Cardiac muscle cell (in vitro differentiated cells and primary cell): ENCODE measurements at regions not wholly inside any gene's neighbourhood (a gene's known extent, or its start where the extent isn't known, plus 50 kb on each side); places are given as distances from the start of the nearest gene placed in this dataset.
"Not testable (repeated sequence)": the region's sequence is repeated elsewhere in the genome, so short reads cannot be mapped to it uniquely, and the experiment has no call there.

ENCODE experiments used
- DNase-seq, 2 donors: peaks; one replicate each; pipeline versions ENCODE4 v3.0.0 to v3.0.0-alpha.2; 2010 to 2017; ENCODE audit warnings: low read depth in 1 of 2, low spot score in 1 of 2
- H3K27ac ChIP-seq: fragments of 200-600 bp; sonication (generic); 2 replicates; pipeline ENCODE4 v1.5.1; 2016
- H3K27me3 ChIP-seq: fragments of 200-600 bp; sonication (generic); 2 replicates; pipeline ENCODE4 v1.6.0; 2016; ENCODE audit warnings: control low read depth
- H3K36me3 ChIP-seq: fragments of 200-600 bp; sonication (generic); 2 replicates; pipeline ENCODE4 v1.5.1; 2016; ENCODE audit warnings: control low read depth
- H3K4me1 ChIP-seq: fragments of 200-600 bp; sonication (generic); 2 replicates; pipeline ENCODE4 v1.8.1; 2017; ENCODE audit warnings: low read depth, mild to moderate bottlenecking, mixed run types
- H3K4me3 ChIP-seq: fragments of 200-600 bp; sonication (generic); 2 replicates; pipeline ENCODE4 v1.5.1; 2016; ENCODE audit warnings: mild to moderate bottlenecking
- H3K9me3 ChIP-seq: fragments of 200-600 bp; sonication (generic); 2 replicates; pipeline ENCODE4 v1.5.1; 2017; ENCODE audit warnings: low read depth, mild to moderate bottlenecking, control low read depth
- TF ChIP-seq, protein P1 (sequence below): IDR thresholded peaks from 2 replicates; pipeline ENCODE4 v1.5.1; 2012; ENCODE audit warnings: low read depth, mild to moderate bottlenecking, low read length

DNA sequence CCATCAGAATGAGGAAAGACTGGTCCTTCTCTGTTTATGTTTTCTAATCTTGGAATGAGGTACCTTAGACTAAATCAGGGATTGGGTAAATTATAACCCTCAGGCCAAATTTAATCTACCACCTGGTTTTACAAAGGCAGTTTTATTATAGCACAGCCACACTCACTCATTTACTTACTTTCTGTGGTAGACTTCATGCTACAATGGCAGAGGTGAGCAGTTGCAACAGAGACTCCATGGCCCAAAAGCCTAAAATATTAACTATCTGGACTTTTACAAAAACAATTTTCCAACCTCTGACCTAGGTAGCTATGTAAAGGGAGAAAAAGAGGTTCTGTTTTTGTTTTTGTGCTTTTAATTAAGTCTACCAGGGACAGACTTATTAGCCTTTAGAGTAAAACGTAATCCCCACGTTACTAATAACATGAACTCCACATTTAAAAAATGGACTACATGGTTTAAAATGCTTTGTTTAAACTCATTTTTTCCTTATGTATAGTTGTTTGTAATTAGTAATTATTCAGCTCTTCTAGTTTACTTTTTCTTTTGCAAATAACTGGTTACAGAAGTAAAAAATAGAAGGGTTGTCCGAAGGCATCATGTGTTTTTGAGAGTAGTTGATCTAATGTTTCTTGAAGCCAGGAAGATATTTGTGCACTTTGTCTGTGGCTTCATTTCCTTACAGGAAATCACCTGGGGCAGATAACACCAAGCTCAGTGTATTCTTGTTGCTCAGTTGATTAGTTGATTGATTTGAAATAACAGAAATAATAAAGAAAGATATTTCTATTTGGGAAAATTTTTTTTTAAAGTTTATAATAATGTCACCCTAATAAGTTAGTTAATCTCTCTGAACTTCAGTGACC is 57.6 kb upstream of the ATP2B1 start:
- Histone ChIP-seq H3K4me3 (no peak overlapping the region), H3K27ac (no peak overlapping the region), H3K9me3 (no peaks in the 10 kb centered on the region), H3K36me3 (no peaks in the 10 kb centered on the region), H3K27me3 (peaks cover 4% of the 10 kb centered on the region), H3K4me1 (no peaks in the 10 kb centered on the region)
- no peak for DNase-seq
- TF ChIP-seq, protein P1, sequence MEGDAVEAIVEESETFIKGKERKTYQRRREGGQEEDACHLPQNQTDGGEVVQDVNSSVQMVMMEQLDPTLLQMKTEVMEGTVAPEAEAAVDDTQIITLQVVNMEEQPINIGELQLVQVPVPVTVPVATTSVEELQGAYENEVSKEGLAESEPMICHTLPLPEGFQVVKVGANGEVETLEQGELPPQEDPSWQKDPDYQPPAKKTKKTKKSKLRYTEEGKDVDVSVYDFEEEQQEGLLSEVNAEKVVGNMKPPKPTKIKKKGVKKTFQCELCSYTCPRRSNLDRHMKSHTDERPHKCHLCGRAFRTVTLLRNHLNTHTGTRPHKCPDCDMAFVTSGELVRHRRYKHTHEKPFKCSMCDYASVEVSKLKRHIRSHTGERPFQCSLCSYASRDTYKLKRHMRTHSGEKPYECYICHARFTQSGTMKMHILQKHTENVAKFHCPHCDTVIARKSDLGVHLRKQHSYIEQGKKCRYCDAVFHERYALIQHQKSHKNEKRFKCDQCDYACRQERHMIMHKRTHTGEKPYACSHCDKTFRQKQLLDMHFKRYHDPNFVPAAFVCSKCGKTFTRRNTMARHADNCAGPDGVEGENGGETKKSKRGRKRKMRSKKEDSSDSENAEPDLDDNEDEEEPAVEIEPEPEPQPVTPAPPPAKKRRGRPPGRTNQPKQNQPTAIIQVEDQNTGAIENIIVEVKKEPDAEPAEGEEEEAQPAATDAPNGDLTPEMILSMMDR, result no peak

DNA sequence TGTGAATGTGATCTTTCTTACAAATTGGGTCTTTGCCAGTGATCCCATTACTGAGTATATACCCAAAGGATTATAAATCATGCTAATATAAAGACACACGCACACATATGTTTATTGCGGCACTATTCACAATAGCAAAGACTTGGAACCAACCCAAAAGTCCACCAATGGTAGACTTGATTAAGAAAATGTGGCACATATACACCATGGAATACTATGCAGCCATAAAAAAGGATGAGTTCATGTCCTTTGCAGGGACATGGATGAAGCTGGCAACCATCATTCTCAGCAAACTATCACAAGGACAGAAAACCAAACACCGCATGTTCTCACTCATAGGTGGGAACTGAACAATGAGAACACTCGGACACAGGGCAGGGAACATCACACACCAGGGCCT is 55.5 kb upstream of the ATP2B1 start:
- H3K27me3 ChIP-seq, H3K4me1 ChIP-seq, H3K36me3 ChIP-seq, H3K4me3 ChIP-seq, DNase-seq, H3K27ac ChIP-seq, H3K9me3 ChIP-seq: not testable (repeated sequence)

DNA sequence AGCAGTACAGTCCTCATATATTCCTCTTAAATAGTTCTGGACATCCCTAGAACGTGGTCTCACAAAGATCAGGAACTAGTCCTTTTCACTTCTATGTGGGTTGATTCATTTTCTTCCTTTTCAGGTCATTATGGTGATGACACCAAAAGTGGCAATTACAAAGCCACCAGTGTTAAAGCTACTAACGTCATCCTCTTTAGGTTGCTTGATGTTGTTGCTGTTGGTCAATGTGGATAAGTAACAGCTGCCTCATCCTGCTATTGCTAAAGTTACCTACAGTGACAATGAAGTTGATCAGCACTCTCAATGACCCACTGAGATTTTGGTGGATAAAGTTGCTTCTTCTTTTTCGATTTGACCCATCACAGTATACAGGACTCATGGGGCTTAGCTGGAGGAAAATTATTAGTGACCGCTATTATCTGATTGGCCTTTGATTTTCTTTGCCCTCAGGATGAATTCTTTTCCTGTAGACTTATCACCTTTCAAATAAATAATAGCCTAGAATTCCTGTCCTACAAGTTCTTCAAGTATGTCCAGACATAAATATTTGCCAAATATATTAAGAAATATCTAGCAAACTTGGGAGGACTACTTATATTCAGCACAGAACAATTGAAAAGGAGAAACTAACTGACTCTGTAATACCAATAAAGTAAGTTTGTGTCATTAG is 54.0 kb upstream of the ATP2B1 start:
- Histone ChIP-seq H3K27me3 (peaks cover 4% of the 10 kb centered on the region), H3K36me3 (no peaks in the 10 kb centered on the region), H3K27ac (no peak overlapping the region), H3K9me3 (no peaks in the 10 kb centered on the region), H3K4me1 (no peaks in the 10 kb centered on the region), H3K4me3 (no peak overlapping the region)
- no peak for DNase-seq
- TF ChIP-seq, protein P1, result no peak

DNA sequence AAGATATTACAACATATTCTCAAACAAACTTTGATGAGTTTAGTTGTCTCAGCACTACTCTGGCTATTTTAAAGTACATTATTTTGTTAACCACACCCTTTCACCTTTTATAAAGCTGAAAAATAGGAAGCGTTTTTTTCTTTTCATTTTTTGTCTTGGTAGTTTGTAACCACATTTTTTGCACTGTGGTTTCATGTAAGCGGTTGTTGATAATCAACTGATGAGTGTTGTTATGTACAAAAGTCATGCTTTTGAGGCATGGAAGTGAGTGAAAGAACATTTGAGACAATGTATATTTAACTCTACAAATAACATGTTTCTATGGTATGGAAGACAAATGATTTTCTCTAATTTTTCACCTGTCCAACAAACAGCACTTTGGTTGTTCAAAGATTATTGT is 52.1 kb upstream of the ATP2B1 start:
- H3K4me1 ChIP-seq, result no peaks in the 10 kb centered on the region
- no peaks in the 10 kb centered on the region for H3K36me3 ChIP-seq
- DNase-seq, result no peak
- TF ChIP-seq, protein P1, result no peak
- no peak overlapping the region for H3K27ac ChIP-seq
- H3K27me3 ChIP-seq, result peaks cover 4% of the 10 kb centered on the region
- H3K4me3 ChIP-seq, result no peak overlapping the region
- no peaks in the 10 kb centered on the region for H3K9me3 ChIP-seq
